NCI-H146 treated with DMSO at 0.1 percent for 48 hours (cell line): ENCODE measurements at regions not wholly inside any gene's neighbourhood (a gene's known extent, or its start where the extent isn't known, plus 50 kb on each side); places are given as distances from the start of the nearest gene placed in this dataset.

Experiments used
- DNase-seq: peaks from one replicate; lab custom pipeline; 2025; ENCODE audit not compliant: unreplicated experiment; lab: John Stamatoyannopoulos, UW

GRCh38 chr20:46811224-46812084 lies 83.2 kb upstream of the EYA2 start:
- peak; percentile 92 for DNase-seq

- no peak for DNase-seq
Observed at GRCh38 chr20:46814366-46815232, 80.0 kb upstream of the EYA2 start.

- DNase-seq = no peak
Observed at GRCh38 chr20:46816097-46816496, 78.5 kb upstream of the EYA2 start.

- DNase-seq = no peak
Observed at GRCh38 chr20:46816886-46817638, 77.6 kb upstream of the EYA2 start.

GRCh38 chr20:46820682-46821081 lies 74.0 kb upstream of the EYA2 start:
- DNase-seq = no peak

- DNase-seq = no peak
Observed at GRCh38 chr20:46823271-46823751, 71.3 kb upstream of the EYA2 start.

GRCh38 chr20:46823753-46824152 lies 70.9 kb upstream of the EYA2 start:
- no peak for DNase-seq

- no peak for DNase-seq
Observed at GRCh38 chr20:46826343-46826984, 68.2 kb upstream of the EYA2 start.

GRCh38 chr20:46827718-46828458 lies 66.8 kb upstream of the EYA2 start:
- peak; percentile 37 for DNase-seq

- no peak for DNase-seq
Observed at GRCh38 chr20:46828471-46828870, 66.2 kb upstream of the EYA2 start.

GRCh38 chr20:46830886-46831632 lies 63.6 kb upstream of the EYA2 start:
- no peak for DNase-seq

- no peak for DNase-seq
Observed at GRCh38 chr20:46831633-46832011, 63.0 kb upstream of the EYA2 start.

GRCh38 chr20:46832555-46832954 lies 62.1 kb upstream of the EYA2 start:
- no peak for DNase-seq

GRCh38 chr20:46833360-46833759 lies 61.3 kb upstream of the EYA2 start:
- DNase-seq = no peak

- DNase-seq = no peak
Observed at GRCh38 chr20:46835418-46835817, 59.2 kb upstream of the EYA2 start.

- no peak for DNase-seq
Observed at GRCh38 chr20:46837083-46837482, 57.6 kb upstream of the EYA2 start.

- no peak for DNase-seq
Observed at GRCh38 chr20:46838011-46838410, 56.6 kb upstream of the EYA2 start.

GRCh38 chr20:46840054-46840729 lies 54.5 kb upstream of the EYA2 start:
- DNase-seq = no peak
